Keratinocyte (primary cell): ENCODE measurements at regions not wholly inside any gene's neighbourhood (a gene's known extent, or its start where the extent isn't known, plus 50 kb on each side); places are given as distances from the start of the nearest gene placed in this dataset.

ENCODE experiments used
- DNase-seq: peaks from one replicate; pipeline ENCODE4 v3.0.0-alpha.2; 2011; ENCODE audit warnings: low read depth, missing footprints, low spot score
- FAIRE-seq: peaks from 2 replicates; lab custom pipeline; 2011; peaks lifted over from hg19 to GRCh38; lab: Jason Lieb, UNC
- H2AFZ ChIP-seq: 2 replicates; pipeline ENCODE4 v1.6.0; 2012; ENCODE audit warnings: low read length, control low read depth, inconsistent platforms; ENCODE audit not compliant: control insufficient read depth
- H3K27ac ChIP-seq: 2 replicates; pipeline ENCODE4 v1.5.1; 2011; ENCODE audit warnings: low read length; ENCODE audit not compliant: control insufficient read depth, insufficient read depth
- H3K27me3 ChIP-seq: 3 replicates; pipeline ENCODE4 v1.6.0; 2011; ENCODE audit warnings: low read length; ENCODE audit not compliant: control insufficient read depth, insufficient read depth; ENCODE audit errors: extremely low read depth
- H3K36me3 ChIP-seq, 2 experiments: 2 replicates in 1 of 2; 3 replicates in 1 of 2; pipeline ENCODE4 v1.5.1; 2011; ENCODE audit warnings: low read length in 2 of 2, mild to moderate bottlenecking in 1 of 2; ENCODE audit not compliant: control insufficient read depth in 2 of 2, insufficient read depth in 2 of 2; ENCODE audit errors: extremely low read depth in 1 of 2
- H3K4me1 ChIP-seq: 3 replicates; pipeline ENCODE4 v1.5.1; 2011; ENCODE audit warnings: low read length; ENCODE audit not compliant: control insufficient read depth, insufficient read depth; ENCODE audit errors: extremely low read depth
- H3K4me2 ChIP-seq: 3 replicates; pipeline ENCODE4 v1.6.0; 2011; ENCODE audit warnings: low read depth, low read length; ENCODE audit not compliant: control insufficient read depth, insufficient read depth; ENCODE audit errors: extremely low read depth
- H3K4me3 ChIP-seq, 3 experiments: fragments of 200-600 bp in 1 of 3; sonication (generic) in 1 of 3; 2 replicates in 2 of 3; 3 replicates in 1 of 3; pipeline ENCODE4 v1.5.1; 2011 to 2016; ENCODE audit warnings: low read length in 3 of 3, mild to moderate bottlenecking in 3 of 3, control low read depth in 2 of 3, inconsistent platforms in 1 of 3, low read depth in 1 of 3, mixed read lengths in 1 of 3, mixed run types in 1 of 3, moderate library complexity in 1 of 3; ENCODE audit not compliant: control insufficient read depth in 2 of 3, insufficient read depth in 2 of 3; ENCODE audit errors: extremely low read depth in 1 of 3
- H3K79me2 ChIP-seq: 2 replicates; pipeline ENCODE4 v1.6.0; 2012; ENCODE audit warnings: low read length; ENCODE audit not compliant: control insufficient read depth, insufficient read depth
- H3K9ac ChIP-seq: 3 replicates; pipeline ENCODE4 v1.6.0; 2011; ENCODE audit warnings: low read length; ENCODE audit not compliant: control insufficient read depth, insufficient read depth; ENCODE audit errors: extremely low read depth
- H3K9me1 ChIP-seq: 3 replicates; pipeline ENCODE4 v1.6.0; 2011; ENCODE audit warnings: low read length; ENCODE audit not compliant: control insufficient read depth, insufficient read depth; ENCODE audit errors: extremely low read depth
- H3K9me3 ChIP-seq: 2 replicates; pipeline ENCODE4 v1.5.1; 2012; ENCODE audit warnings: low read depth, low read length; ENCODE audit not compliant: control insufficient read depth
- H4K20me1 ChIP-seq: 3 replicates; pipeline ENCODE4 v1.6.0; 2011; ENCODE audit warnings: low read length; ENCODE audit not compliant: control insufficient read depth, insufficient read depth; ENCODE audit errors: extremely low read depth
- EZH2 ChIP-seq: IDR thresholded peaks from one replicate; pipeline ENCODE4 v1.6.1; 2012; ENCODE audit warnings: inconsistent platforms, mild to moderate bottlenecking, low read length, moderate library complexity
- dilution Hi-C: fragments of 300-500 bp; cut with MboI; formaldehyde crosslinking; loops from one replicate; pipeline ENCODE4 v1.7.0; 2020; ENCODE audit warnings: low sequenced_read_pairs; ENCODE audit not compliant: extremely low pct_ligation_motif_present
- TF ChIP-seq, protein P1 (sequence below), 3 experiments: IDR thresholded peaks in 1 of 3; conservative IDR thresholded peaks in 1 of 3; optimal IDR thresholded peaks in 1 of 3; 2 replicates in 2 of 3; 3 replicates in 1 of 3; pipeline versions ENCODE3 to v1.5.1; 2011; ENCODE audit warnings: low read length in 3 of 3, mild to moderate bottlenecking in 3 of 3, moderate library complexity in 2 of 3, control low read depth in 1 of 3, inconsistent platforms in 1 of 3; ENCODE audit not compliant: insufficient read depth in 2 of 3; ENCODE audit errors: extremely low read depth in 1 of 3

DNA sequence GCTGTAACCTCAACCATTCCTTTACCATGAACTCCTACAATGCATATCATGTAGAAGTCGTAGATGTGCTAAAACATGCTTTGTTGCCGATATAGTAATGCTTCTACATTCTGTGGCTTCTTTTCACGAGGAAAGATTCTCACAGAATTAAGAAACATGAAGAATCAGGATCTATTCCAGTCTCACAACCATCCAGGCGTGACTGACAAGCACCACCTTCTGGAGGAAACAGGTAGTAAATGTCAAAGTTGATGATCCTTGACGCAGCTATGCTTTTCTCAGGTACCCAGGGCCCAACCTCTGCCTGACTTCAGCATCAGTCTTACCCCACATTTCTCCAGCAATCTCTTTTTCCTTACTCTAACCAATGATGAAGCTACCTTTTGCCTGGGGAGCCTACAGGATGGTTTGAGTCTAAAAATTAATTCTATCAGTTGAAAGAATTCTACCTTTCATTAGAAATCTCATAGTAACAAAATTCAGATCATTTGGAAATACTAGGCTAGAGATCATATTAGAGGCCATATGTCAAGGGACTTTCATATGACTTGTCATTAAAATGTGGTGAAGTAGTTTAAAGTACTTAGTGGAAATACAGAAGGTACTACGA is 123.3 kb upstream of the RND3 start:
- H3K36me3 ChIP-seq = no peaks in the 10 kb centered on the region
- H3K4me3 ChIP-seq = no peak overlapping the region
- H4K20me1 ChIP-seq = no peaks in the 10 kb centered on the region
- no peak overlapping the region for H3K9ac ChIP-seq
- peak; percentile 98 for FAIRE-seq
- H3K27me3 ChIP-seq = no peaks in the 10 kb centered on the region
- H2AFZ ChIP-seq = no peak overlapping the region
- H3K9me3 ChIP-seq = no peaks in the 10 kb centered on the region
- no peak overlapping the region for H3K4me2 ChIP-seq
- H3K79me2 ChIP-seq = no peaks in the 10 kb centered on the region
- dilution Hi-C loops = no loop called here
- TF ChIP-seq, protein P1, sequence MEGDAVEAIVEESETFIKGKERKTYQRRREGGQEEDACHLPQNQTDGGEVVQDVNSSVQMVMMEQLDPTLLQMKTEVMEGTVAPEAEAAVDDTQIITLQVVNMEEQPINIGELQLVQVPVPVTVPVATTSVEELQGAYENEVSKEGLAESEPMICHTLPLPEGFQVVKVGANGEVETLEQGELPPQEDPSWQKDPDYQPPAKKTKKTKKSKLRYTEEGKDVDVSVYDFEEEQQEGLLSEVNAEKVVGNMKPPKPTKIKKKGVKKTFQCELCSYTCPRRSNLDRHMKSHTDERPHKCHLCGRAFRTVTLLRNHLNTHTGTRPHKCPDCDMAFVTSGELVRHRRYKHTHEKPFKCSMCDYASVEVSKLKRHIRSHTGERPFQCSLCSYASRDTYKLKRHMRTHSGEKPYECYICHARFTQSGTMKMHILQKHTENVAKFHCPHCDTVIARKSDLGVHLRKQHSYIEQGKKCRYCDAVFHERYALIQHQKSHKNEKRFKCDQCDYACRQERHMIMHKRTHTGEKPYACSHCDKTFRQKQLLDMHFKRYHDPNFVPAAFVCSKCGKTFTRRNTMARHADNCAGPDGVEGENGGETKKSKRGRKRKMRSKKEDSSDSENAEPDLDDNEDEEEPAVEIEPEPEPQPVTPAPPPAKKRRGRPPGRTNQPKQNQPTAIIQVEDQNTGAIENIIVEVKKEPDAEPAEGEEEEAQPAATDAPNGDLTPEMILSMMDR (optimal IDR thresholded peaks at IDR 0.05 in 1 of 3, IDR thresholded peaks at IDR 0.05 in 1 of 3, conservative IDR thresholded peaks at IDR 0.05 in 1 of 3; ENCODE audit: extremely low read depth in 1 of 3, insufficient read depth in 2 of 3, low read length in 3 of 3) = peak; percentile 72 to 91 (median 86)
- TF ChIP-seq EZH2 = no peak
- H3K4me1 ChIP-seq = peaks cover 10% of the 10 kb centered on the region
- no peak overlapping the region for H3K27ac ChIP-seq
- no peak for DNase-seq
- no peaks in the 10 kb centered on the region for H3K9me1 ChIP-seq

DNA sequence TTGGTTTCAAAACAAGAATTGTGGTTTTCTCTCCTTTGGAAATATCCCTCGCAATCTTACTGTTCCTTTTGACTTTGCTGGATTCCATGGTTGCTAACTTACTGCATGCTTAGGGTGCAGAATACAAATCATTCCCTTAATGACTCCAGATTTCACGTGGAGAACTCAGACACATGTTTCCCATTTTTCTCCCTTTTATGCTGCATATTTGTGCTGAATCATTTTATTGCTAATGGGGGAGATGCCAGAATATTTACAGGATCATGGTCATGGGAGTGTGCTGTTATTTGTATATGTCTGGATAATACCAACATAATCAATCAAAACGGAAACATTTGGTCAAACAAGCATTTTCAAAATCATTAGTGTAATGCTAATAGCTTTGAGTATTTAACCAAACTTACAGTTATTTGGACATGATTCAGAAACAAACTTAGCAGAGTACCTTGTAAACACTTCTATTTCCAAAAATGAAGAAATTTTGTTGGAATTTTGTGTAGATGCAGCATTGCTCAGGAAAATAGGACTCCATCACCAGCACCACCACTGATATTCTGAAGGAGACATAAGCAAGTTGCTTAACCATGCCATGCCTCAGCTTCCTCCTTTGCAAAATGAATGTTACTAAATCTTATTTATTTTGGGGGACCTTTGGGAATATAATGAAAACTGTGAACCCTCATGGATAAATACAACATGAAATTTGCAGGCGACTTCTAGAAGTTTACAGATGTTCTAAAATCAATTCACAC is 122.5 kb upstream of the RND3 start:
- no peak for TF ChIP-seq EZH2
- TF ChIP-seq, protein P1 (optimal IDR thresholded peaks at IDR 0.05 in 1 of 3, IDR thresholded peaks at IDR 0.05 in 1 of 3, conservative IDR thresholded peaks at IDR 0.05 in 1 of 3; ENCODE audit: extremely low read depth in 1 of 3, insufficient read depth in 2 of 3, low read length in 3 of 3) = no peak
- no peaks in the 10 kb centered on the region for H3K9me3 ChIP-seq
- no peak overlapping the region for H3K27ac ChIP-seq
- DNase-seq (no peak), FAIRE-seq (no peak)
- dilution Hi-C loops = no loop called here
- no peak overlapping the region for H3K4me3 ChIP-seq
- H3K4me1 ChIP-seq = peaks cover 10% of the 10 kb centered on the region
- no peak overlapping the region for H3K9ac ChIP-seq
- no peaks in the 10 kb centered on the region for H3K79me2 ChIP-seq
- H4K20me1 ChIP-seq = no peaks in the 10 kb centered on the region
- H2AFZ ChIP-seq = no peak overlapping the region
- no peaks in the 10 kb centered on the region for H3K27me3 ChIP-seq
- no peak overlapping the region for H3K4me2 ChIP-seq
- no peaks in the 10 kb centered on the region for H3K9me1 ChIP-seq
- no peaks in the 10 kb centered on the region for H3K36me3 ChIP-seq
